ENCODE measurements at regions not wholly inside any gene's neighbourhood (a gene's known extent, or its start where the extent isn't known, plus 50 kb on each side); places are given as distances from the start of the nearest gene placed in this dataset.
"Not testable (repeated sequence)": the region's sequence is repeated elsewhere in the genome, so short reads cannot be mapped to it uniquely, and the experiment has no call there.

DNA sequence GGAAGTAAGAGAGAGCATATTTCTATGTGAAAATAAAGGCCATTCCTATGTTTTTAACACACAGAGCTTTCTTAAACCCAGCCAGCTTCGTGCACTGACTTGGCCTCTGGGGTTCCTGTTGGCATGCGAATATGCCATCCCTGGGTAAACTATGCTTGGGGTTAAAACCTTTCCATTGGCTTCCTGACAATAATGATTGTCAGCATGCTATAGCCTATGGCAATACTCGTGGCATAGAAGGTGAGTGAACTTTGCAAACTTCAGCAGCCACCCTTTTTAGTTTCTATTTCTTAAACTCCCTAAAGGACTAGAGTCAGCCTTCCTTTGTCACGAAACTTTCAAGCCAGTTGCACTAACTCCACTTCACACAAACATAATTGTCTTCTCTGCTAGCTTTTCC, 148.4 kb upstream of the RGS6 start:
- in situ Hi-C loops (cut with HindIII; ENCODE audit: low sequenced_read_pairs), result no loop called here

DNA sequence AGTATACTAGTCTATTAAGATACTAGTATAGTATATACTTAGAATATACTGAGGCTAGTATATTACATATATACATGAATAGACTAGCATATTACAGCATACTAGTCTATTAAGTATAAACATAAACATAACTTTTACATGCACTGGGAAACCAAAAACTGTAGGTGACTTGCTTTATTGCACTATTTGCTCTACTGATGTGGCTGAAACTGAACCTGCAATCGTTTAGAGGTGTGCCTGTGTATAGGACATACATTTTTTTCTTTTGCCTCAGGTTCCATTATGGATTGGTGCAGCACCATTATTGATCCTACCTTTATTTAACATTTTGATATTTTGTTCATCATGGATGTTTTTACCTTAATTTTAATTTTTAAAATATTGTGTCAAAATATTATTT, 143.2 kb upstream of the RGS6 start:
- in situ Hi-C loops (cut with HindIII; ENCODE audit: low sequenced_read_pairs), result no loop called here

- in situ Hi-C loops (cut with HindIII; ENCODE audit: low sequenced_read_pairs), result no loop called here
Observed at GRCh38 chr14:71799841-71800240, 132.4 kb upstream of the RGS6 start.

DNA sequence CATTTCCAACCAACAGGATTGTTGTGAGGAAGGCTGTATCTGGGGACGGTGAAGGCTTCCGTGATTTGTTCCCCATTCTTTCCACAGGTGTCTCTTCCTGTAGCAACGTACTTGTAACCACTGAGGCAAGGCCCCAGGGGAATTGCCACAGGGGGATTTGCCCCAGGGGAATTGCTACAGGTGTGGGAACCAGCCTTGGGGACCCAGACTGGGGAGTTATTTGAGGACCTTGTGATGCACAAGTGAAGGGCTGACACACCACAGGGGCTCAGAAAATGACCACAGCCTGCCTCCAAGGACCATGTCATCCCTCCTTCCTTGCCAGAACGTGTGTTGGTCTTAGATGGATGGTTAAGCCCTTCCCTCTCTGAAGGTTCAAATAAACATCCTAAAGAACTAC, 131.4 kb upstream of the RGS6 start:
- in situ Hi-C loops (cut with HindIII; ENCODE audit: low sequenced_read_pairs), result no loop called here

DNA sequence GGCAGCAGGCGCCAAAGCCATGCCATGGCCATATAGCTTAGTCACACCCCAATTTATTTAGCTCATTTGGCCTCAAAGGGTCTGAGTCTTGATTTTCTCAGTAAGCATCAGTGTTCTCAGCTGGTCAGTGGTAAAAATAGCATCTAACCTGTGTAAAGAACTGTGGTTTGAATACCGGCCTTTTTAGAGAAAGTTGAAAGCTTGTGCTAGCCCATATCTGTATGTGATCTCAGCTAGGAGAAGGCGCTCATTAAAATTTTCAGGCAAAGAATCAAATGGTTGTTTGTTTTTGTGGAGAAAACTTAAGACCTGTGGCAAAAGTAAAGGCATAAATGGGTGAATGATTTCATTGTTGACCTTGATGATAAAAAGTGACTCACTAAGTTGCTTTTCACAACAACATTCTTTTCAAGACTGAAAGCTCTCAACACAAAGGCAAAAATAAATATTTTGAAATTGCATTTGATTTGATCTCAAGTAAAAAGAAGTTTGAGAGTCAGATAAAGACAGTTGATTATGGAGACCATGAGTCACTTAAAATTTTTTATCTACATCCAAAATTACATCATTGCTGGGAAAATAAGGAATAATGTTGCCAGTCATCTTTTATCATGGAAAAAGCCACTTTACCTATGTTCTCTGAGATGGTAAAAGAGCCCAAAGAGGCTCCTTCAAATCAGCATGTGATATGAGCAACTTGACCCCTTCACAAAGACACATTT, 128.5 kb upstream of the RGS6 start:
- in situ Hi-C loops (cut with HindIII; ENCODE audit: low sequenced_read_pairs), result no loop called here

DNA sequence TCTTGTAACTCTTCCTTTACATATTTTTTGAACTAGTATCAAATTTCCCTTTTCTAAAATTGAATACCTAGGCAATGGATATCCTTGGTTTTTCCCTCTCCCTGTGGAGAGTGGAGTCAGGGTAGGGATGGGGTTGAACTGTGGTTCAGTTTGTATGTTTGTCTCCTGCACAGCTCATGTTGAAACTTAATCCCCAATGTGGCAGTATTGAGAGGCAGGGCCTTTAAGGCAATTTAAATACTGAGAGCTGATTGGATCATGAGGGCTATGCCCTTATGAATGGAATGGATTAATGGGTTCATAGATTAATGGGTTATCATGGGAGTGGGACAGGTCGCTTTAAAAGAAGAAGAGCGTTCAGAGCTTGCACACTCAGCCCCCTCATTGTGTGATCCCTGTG, 127.2 kb upstream of the RGS6 start:
- in situ Hi-C loops (cut with HindIII; ENCODE audit: low sequenced_read_pairs), result no loop called here

DNA sequence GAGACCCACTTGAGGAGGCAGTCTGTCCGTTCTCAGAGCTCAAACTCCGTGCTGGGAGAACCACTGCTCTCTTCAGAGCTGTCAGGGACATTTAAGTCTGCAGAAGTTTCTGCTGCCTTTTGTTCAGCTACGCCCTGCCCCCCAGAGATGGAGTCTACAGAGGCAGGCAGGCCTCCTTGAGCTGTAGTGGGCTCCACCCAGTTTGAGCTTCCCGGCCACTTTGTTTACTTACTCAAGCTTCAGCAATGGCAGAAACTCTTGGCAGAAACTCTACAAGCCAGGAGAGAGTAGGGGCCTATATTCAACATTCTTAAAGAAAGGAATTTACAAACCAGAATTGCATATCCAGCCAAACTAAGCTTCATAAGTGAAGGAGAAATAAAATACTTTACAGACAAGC, 125.2 kb upstream of the RGS6 start:
- in situ Hi-C loops (cut with HindIII; ENCODE audit: low sequenced_read_pairs), result not testable (repeated sequence)

GRCh38 chr14:71810800-71811199, 121.4 kb upstream of the RGS6 start:
- in situ Hi-C loops (cut with HindIII; ENCODE audit: low sequenced_read_pairs), result not testable (repeated sequence)

GRCh38 chr14:71812693-71813092, 119.5 kb upstream of the RGS6 start:
- in situ Hi-C loops (cut with HindIII; ENCODE audit: low sequenced_read_pairs), result no loop called here

- in situ Hi-C loops (cut with HindIII; ENCODE audit: low sequenced_read_pairs), result no loop called here
Observed at GRCh38 chr14:71815110-71815509, 117.1 kb upstream of the RGS6 start.

- in situ Hi-C loops (cut with HindIII; ENCODE audit: low sequenced_read_pairs), result no loop called here
Observed at GRCh38 chr14:71824816-71825215, 107.4 kb upstream of the RGS6 start.

GRCh38 chr14:71833476-71833875, 98.8 kb upstream of the RGS6 start:
- in situ Hi-C loops (cut with HindIII; ENCODE audit: low sequenced_read_pairs), result no loop called here

- in situ Hi-C loops (cut with HindIII; ENCODE audit: low sequenced_read_pairs), result no loop called here
Observed at GRCh38 chr14:71834284-71835204, 97.7 kb upstream of the RGS6 start.

DNA sequence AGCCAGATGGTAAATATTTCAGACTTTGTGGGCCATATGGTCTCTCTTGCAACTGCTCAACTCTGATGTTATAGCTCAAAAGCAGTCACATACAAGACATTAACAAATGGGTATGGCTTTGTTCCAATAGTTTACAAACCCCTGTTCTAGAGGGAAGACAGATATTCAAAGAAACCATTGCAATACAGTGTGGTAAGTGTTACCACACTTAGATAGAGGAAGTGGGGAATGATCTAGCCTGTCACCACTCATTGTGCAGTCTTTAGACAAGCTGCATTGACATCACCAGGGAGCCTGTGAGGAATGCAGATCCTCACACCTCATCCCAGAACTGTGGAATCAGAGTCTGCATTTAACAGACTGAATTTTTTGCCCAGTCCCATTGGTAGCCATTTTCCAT, 80.0 kb upstream of the RGS6 start:
- in situ Hi-C loops (cut with HindIII; ENCODE audit: low sequenced_read_pairs), result no loop called here

GRCh38 chr14:71855399-71856036, 76.7 kb upstream of the RGS6 start:
- in situ Hi-C loops (cut with HindIII; ENCODE audit: low sequenced_read_pairs), result no loop called here

- in situ Hi-C loops (cut with HindIII; ENCODE audit: low sequenced_read_pairs), result no loop called here
Observed at GRCh38 chr14:71856199-71856919, 75.9 kb upstream of the RGS6 start.

DNA sequence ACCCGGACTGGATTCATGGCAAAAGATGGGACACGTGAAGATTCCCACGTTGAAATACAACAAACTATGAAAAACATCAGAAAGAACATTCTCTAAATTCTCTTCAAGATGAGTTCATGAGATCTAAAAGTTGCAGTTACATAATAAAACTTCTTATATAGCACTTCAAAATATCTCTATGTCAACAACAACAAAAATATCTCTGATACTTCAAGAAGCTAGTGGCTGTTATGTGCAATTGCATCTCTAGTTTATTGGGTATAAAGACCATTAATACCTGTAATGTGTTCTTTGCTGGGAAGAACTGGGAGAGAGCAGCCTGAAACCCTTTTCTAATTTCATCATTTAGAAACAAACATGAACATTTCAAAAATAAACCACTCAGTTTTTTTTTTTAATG, 69.2 kb upstream of the RGS6 start:
- in situ Hi-C loops (cut with HindIII; ENCODE audit: low sequenced_read_pairs), result no loop called here

DNA sequence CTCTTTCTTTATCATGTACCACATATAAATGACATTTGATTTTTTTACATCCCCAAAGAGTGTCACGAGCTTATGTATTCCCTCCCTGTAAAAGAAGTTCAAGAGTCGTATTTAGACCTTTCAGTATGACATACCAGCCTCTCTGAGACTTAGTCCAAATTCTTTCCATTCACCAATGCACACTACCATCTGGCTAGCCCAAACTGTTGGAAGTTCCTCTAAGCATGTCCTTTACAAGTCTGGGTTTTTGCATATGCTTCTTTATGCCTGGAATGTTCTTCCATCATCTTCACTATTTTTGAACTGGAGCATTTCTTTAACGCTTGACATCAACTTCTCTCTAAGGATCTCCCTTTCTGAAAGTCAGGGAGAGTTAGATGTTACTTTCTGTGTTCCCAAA, 68.5 kb upstream of the RGS6 start:
- in situ Hi-C loops (cut with HindIII; ENCODE audit: low sequenced_read_pairs), result no loop called here
